Right lobe of liver (tissue), 6 donors: ENCODE measurements at regions not wholly inside any gene's neighbourhood (a gene's known extent, or its start where the extent isn't known, plus 50 kb on each side); places are given as distances from the start of the nearest gene placed in this dataset.
A peak's percentile ranks its signal among the peaks of the same experiment; 100 is the strongest.

Source experiments
- ATAC-seq, 4 donors: fragments of 200-7000 bp; cut with Tn5 transposase; one replicate each; pipeline ENCODE4 v1.9.1; 2020; ENCODE audit warnings: mild to moderate bottlenecking in 4 of 4, moderate library complexity in 4 of 4
- DNase-seq, 3 donors: peaks; one replicate each; pipeline ENCODE4 v3.0.0-alpha.2; 2020
- H3K27ac ChIP-seq, 3 donors: fragments of 200-600 bp; one replicate each; pipeline ENCODE4 v1.8.0; 2022
- H3K27me3 ChIP-seq, 2 donors: fragments of 200-600 bp; one replicate each; pipeline ENCODE4 v1.8.0; 2022
- H3K36me3 ChIP-seq, 4 donors: fragments of 200-600 bp; sonication (generic) in 1 of 4; one replicate each; pipeline versions ENCODE4 v1.5.1 to v1.8.0; 2017 to 2022; ENCODE audit warnings: control low read depth in 1 of 4
- H3K4me1 ChIP-seq, 4 donors: fragments of 200-600 bp; sonication (generic) in 1 of 4; one replicate each; pipeline versions ENCODE4 v1.5.1 to v1.8.0; 2017 to 2022; ENCODE audit warnings: control low read depth in 1 of 4
- H3K4me3 ChIP-seq, 3 donors: fragments of 200-600 bp; one replicate each; pipeline ENCODE4 v1.8.0; 2022
- H3K9me3 ChIP-seq, 4 donors: fragments of 200-600 bp; sonication (generic) in 1 of 4; one replicate each; pipeline versions ENCODE4 v1.5.1 to v1.8.0; 2017 to 2022; ENCODE audit warnings: control low read depth in 1 of 4
- CTCF ChIP-seq, 4 donors: fragments of 200-600 bp in 3 of 4; fragments of 450-650 bp in 1 of 4; IDR thresholded peaks; one replicate each; pipeline versions ENCODE4 v1.5.1 to v1.8.0; 2016 to 2022; ENCODE audit warnings: antibody characterized with exemption in 4 of 4, mild to moderate bottlenecking in 2 of 4
- POLR2A ChIP-seq: fragments of 450-650 bp; IDR thresholded peaks from one replicate; pipeline ENCODE4 v1.6.1; 2017; ENCODE audit warnings: antibody characterized with exemption, mild to moderate bottlenecking
- WGBS: methylation state at CpG from one replicate; pipeline ENCODE4 v1.1.6; 2018; ENCODE audit warnings: low coverage, low lambda C conversion rate; ENCODE audit not compliant: insufficient coverage; ENCODE audit errors: missing lambda C conversion rate; 5-methylcytosine and 5-hydroxymethylcytosine counted together
- intact Hi-C, 2 donors: fragments of 100-400 bp; cut with DNase I; formaldehyde crosslinking; loops; one replicate each; pipeline versions ENCODE4 v1.11.2 to v1.14.1; 2022
- donor health status: DM: no; HTN: yes; CAD: no.
- donor health status: DM: no; HTN: no; CAD: no.
- donor health status: DM: no; HTN: no; CAD: no.
- donor health status: DM: no; HTN: yes; CAD: no.
- donor health status: DM: no; HTN: yes; CAD: no.

DNA sequence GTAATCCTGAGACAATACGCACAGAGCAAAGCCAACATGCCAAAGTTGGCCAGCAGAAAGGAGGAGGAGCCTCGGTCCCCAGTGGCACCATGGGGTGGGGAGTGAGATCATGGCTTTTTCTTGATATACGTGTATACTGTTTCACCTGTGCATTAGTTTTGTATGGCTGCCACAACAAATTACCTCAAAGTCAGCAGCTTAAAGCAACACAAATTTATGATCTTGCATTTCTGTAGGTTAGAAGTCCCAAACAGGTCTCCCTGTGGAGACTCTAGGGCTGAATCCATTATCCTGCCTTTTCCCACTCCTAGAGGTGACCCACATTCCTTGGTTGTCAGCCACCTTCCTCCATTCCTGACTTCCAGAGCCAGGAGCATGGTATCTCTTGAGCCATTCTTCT, 176.9 kb upstream of the NSMCE3 start:
- Histone ChIP-seq H3K36me3 (no peaks in the 10 kb centered on the region), H3K9me3 (no peaks in the 10 kb centered on the region), H3K4me3 (no peak overlapping the region), H3K27ac (no peak overlapping the region), H3K4me1 (no peaks in the 10 kb centered on the region), H3K27me3 (no peaks in the 10 kb centered on the region)
- WGBS: 73% methylated on average over 3 of the region's 3 CpGs
- DNase-seq: peak in 1 of 3 donors; percentile 5
- ATAC-seq: no peak
- intact Hi-C loops: no loop called here
- no peak for TF ChIP-seq POLR2A
- no peak for TF ChIP-seq CTCF (IDR thresholded peaks at IDR 0.05)

- no peak overlapping the region for H3K4me3 ChIP-seq
- H3K27me3 ChIP-seq: no peaks in the 10 kb centered on the region
- intact Hi-C loops: no loop called here
- ATAC-seq (no peak), DNase-seq (peak in 1 of 3 donors; percentile 17)
- H3K4me1 ChIP-seq: peaks cover 0 to 4% (median 0%) of the 10 kb centered on the region in 4 donors
- no peak overlapping the region for H3K27ac ChIP-seq
- 65% methylated on average over 5 of the region's 5 CpGs for WGBS
- TF ChIP-seq POLR2A (no peak), CTCF (IDR thresholded peaks at IDR 0.05) (no peak)
- H3K9me3 ChIP-seq: no peaks in the 10 kb centered on the region
- no peaks in the 10 kb centered on the region for H3K36me3 ChIP-seq
Observed at GRCh38 chr15:29442532-29442931, 172.9 kb upstream of the NSMCE3 start.

DNA sequence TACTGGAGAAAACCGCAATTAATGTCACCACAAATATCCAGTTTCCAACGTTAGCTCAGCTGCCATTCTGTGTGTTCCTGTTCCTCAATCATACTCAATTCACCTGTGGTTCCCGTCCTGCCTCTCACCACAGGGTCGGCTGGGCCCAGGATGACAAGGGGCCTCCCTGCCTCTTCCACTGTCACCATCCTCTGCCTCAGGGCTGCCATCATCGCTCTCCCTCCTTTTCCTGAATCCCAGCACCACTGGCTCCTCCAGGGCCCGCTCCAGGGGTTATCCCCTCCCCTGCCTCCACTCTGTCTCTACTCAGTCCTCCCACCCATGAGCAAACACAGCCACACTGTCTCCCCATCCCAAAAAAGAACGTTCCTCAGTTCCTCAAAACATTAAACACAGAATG, 170.9 kb upstream of the NSMCE3 start:
- DNase-seq (no peak), ATAC-seq (no peak)
- Histone ChIP-seq H3K36me3 (no peaks in the 10 kb centered on the region), H3K9me3 (no peaks in the 10 kb centered on the region), H3K27me3 (peaks cover 0 to 4% of the 10 kb centered on the region in 2 donors), H3K27ac (no peak overlapping the region), H3K4me3 (no peak overlapping the region), H3K4me1 (peaks cover 0 to 4% (median 0%) of the 10 kb centered on the region in 4 donors)
- intact Hi-C loops: no loop called here
- no peak for TF ChIP-seq CTCF (IDR thresholded peaks at IDR 0.05)
- no peak for TF ChIP-seq POLR2A
- WGBS: 83% methylated on average over 7 of the region's 7 CpGs

DNA sequence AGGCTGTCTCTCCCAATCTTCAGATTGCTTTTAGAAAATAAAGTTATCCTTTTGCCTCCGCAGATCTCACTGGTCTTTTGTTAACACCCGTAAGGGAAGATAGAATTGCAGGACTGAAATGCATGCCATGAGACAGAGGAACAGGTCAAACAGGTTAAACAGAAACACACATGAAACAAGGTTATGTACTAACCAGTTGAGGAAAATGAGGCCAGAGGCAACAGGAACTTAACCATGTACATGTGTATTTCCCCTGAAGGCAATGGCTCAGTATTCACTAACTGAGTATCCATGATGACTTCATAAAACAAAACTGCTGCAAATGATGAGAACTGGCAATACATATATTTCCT, 169.1 kb upstream of the NSMCE3 start:
- no peak for ATAC-seq

More for the DNA sequence above, 169.1 kb upstream of the NSMCE3 start:
- H3K27ac ChIP-seq: no peak overlapping the region
- WGBS: 65% methylated on average over 2 of the region's 2 CpGs
- peaks cover 0 to 4% (median 0%) of the 10 kb centered on the region in 4 donors for H3K4me1 ChIP-seq
- H3K27me3 ChIP-seq: peaks cover 0 to 11% of the 10 kb centered on the region in 2 donors
- no peak overlapping the region for H3K4me3 ChIP-seq
- no peaks in the 10 kb centered on the region for H3K36me3 ChIP-seq
- intact Hi-C loops: no loop called here
- no peak for TF ChIP-seq CTCF (IDR thresholded peaks at IDR 0.05)
- TF ChIP-seq POLR2A: no peak
- DNase-seq: no peak
- H3K9me3 ChIP-seq: no peaks in the 10 kb centered on the region
